ENCODE measurements at regions not wholly inside any gene's neighbourhood (a gene's known extent, or its start where the extent isn't known, plus 50 kb on each side); places are given as distances from the start of the nearest gene placed in this dataset.

- TF ChIP-seq CTCF (IDR thresholded peaks at IDR 0.05): no peak
- no peak for TF ChIP-seq POLR2A (IDR thresholded peaks at IDR 0.05)
- no peak for TF ChIP-seq POLR2AphosphoS5 (IDR thresholded peaks at IDR 0.05)
These were observed 133.1 kb upstream of the KCNJ3 start for GRCh38 chr2:154565433-154565832.
